Stimulated activated CD8-positive, alpha-beta memory T cell treated with anti-CD3 and anti-CD28 coated beads, Interleukin-4, amount 100 ng/mL, for 48 hours (primary cell): ENCODE measurements at regions not wholly inside any gene's neighbourhood (a gene's known extent, or its start where the extent isn't known, plus 50 kb on each side); places are given as distances from the start of the nearest gene placed in this dataset.
"Not testable (repeated sequence)": the region's sequence is repeated elsewhere in the genome, so short reads cannot be mapped to it uniquely, and the experiment has no call there.

Experiments used
- DNase-seq: peaks from one replicate; pipeline ENCODE4 v3.0.0-alpha.2; 2020

DNA sequence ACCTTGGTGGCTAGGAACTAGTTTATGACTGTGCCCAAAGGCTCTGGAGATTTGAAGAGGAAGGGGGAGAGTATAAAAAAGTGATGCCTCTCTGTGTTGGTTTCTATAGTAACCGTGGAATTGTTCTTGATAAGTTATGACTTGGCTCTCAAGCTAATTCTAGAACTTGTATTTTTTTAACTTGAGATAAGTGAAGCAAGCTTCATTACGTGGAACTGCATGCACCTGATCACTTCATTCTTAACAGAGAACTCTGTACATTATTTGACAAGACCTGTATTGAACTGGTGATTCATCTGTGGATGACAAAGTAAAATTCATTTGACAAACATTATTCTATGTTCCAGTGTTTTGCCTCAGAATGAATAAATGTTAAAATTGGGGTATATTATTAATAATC lies 1452.2 kb downstream of the REEP3 start:
- DNase-seq, result no peak

- no peak for DNase-seq
Observed at GRCh38 chr10:64976150-64976549, 1454.9 kb downstream of the REEP3 start.

- no peak for DNase-seq
Observed at GRCh38 chr10:64977915-64978314, 1456.7 kb downstream of the REEP3 start.

- DNase-seq, result no peak
Observed at GRCh38 chr10:64996886-64997285, 1475.7 kb downstream of the REEP3 start.

DNA sequence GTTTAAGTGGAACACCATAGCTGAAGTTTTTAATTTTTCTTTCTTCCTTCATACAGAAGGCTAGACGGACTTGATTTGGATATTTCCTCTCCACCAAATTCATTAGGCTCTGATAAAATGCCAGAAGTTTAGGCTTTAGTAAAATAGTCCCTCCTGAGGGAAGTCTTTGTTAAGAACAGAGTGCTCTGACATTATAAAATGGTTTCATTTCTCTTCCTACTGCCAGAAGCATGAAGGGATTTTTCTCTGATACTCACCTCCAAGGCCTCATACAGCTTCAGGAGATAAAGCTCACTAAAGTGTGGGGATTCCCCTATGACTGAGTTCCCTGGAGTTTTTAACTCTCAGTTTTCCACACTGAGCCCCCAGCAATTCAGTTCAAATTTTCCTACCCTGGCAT lies 1489.6 kb downstream of the REEP3 start:
- DNase-seq, result no peak

GRCh38 chr10:65017523-65017922 lies 1496.3 kb downstream of the REEP3 start:
- no peak for DNase-seq

- no peak for DNase-seq
Observed at GRCh38 chr10:65024886-65025285, 1503.7 kb downstream of the REEP3 start.

DNA sequence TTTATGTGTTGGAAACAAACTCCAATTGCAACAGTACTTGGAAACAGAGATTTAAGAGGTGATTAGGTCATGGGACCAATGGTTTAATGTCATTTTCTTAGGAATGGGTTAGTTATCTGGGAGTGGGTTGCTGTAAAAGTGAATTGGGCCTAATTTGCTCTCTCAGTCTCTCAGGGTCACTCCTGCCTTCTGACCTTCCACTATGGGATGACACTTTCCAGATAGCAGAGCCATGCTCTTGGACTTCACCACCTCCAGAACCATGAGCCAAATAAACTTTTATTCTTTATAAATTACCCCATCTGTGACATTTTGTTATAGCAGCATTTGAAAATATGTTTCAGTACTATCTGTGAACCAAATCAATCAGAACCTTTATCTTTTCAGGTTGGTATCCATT lies 1509.1 kb downstream of the REEP3 start:
- no peak for DNase-seq

DNA sequence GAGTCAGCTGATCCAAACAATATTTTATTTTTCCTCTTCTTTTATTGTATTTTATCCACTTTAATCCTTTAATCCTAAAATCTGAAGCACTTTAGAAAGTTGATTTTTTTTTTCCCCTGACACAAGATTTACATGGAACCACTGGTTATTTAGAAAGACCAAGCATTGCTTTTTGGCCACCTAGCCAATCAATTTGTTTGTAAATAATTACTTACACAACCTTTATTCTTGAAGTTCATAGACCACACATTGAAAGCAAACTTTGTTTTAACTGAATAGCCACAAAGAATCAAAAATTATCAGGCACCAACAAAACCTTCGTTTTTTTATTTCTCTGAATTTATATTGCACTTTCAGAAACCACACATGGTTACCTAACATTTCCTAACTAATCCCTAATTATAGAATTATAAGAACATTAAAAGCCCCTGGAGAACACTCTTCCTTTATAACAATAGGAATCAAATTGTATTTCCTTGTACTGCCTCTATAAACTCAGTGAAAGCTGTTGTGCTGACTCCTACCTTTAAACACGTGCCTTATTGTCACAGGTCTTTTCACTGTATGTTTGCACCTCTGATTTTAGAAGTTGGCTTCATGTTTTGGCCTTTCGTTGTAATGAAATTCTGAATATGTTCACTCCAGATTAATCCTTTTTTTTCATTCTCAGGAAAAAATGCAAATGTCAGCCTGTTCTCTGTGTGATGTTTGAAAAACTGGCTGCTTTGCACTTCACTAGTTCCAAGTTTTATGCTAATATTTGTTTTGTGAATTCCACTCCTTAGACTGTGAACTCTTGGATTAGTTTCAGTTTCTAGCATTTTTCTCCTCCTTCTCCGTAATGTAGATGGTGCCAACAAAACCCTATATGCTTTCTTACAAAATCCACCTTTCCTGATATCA lies 1511.9 kb downstream of the REEP3 start:
- DNase-seq, result no peak

DNA sequence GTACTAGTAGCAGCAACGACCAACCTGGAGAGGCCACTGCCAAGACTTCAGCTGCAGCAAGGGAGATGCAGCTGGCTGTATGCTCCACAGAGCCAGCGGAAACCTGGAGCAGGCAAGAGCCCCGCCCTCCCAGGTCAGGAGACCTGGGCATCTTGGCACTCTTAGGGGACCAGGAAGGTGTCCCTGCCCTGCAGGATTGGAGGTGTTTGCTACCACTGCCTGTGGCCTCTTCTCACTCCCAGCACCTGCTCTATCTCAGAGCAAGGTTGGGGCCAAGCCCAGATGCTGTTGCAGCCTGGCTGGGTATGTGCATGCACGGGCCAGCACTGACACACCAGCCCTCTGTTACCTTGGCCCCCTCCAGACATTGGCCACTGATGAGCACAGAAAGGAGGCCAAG lies 1512.8 kb downstream of the REEP3 start:
- DNase-seq, result no peak

- no peak for DNase-seq
Observed at GRCh38 chr10:65040796-65041195, 1519.6 kb downstream of the REEP3 start.

GRCh38 chr10:65041307-65041706 lies 1520.1 kb downstream of the REEP3 start:
- no peak for DNase-seq

DNA sequence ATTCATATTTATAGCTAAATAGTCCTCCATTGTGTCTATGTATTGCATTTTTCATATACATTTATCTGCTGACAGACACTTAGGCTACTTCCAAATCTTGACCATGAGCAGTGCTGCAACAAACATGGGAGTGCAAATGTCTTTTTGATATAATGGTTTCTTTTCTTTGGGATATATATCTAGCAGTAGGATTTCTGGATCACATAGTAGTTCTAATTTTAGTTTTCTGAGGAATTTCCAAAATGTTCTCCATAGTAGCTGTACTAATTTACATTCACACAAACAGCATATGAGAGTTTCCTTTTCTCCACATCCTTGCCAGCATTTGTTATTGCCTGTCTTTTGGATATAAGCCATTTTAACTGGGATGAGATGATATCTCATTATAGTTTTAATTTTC lies 1521.3 kb downstream of the REEP3 start:
- DNase-seq, result no peak

DNA sequence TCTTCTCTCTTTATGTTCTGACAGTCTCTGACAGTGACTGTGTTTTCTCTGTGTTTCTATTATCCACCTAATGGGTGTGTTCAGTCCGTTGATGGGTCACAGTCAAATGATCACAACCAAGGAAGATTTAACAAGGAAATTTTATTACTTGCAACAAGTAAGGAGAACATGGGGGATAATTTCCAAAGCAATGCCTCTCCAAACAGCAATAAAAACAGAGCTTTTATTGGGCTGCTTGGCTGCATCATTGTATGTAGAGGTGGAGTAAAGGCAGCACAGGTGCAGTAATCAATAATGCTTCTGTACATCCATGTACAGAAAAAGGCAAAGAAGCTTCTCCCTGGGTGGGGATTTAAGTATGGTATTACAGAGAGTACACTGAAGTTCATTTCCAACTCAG lies 1525.6 kb downstream of the REEP3 start:
- DNase-seq, result no peak

DNA sequence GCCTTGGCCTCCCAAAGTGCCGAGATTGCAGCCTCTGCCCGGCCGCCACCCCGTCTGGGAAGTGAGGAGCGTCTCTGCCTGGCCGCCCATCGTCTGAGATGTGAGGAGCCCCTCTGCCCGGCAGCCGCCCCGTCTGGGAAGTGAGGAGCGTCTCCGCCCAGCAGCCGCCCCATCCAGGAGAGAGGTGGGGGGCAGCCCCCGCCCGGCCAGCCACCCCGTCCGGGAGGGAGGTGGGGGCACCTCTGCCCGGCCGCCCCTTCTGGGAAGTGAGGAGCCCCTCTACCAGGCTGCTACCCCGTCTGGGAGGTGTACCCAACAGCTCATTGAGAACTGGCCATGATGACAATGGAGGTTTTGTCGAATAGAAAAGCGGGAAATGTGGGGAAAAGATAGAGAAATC lies 1530.9 kb downstream of the REEP3 start:
- not testable (repeated sequence) for DNase-seq

GRCh38 chr10:65053397-65053796 lies 1532.2 kb downstream of the REEP3 start:
- DNase-seq, result not testable (repeated sequence)

- not testable (repeated sequence) for DNase-seq
Observed at GRCh38 chr10:65053831-65054351, 1532.7 kb downstream of the REEP3 start.

- DNase-seq, result not testable (repeated sequence)
Observed at GRCh38 chr10:65054701-65055100, 1533.5 kb downstream of the REEP3 start.

- DNase-seq, result no peak
Observed at GRCh38 chr10:65065278-65065677, 1544.1 kb downstream of the REEP3 start.

DNA sequence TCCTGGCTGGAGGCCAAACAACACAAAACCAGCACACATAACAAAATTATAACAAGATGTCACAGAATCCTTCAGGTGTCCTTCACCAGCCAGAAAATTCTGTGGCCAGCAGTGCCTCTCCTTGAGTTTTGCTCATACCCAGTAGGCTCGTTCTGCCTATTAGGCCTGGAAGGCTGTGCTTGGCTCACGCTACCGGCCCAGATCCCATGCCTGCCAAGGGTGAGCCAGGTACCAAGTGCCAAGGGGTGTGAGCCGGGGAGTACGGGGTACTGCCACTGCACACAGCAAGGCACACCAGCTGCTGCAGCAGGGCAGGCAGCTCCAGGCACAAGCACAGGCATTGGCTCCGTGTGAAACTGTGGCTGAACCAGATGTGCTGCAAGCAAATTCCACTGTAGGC lies 1562.0 kb downstream of the REEP3 start:
- DNase-seq, result no peak

- DNase-seq, result no peak
Observed at GRCh38 chr10:65090991-65091390, 1569.8 kb downstream of the REEP3 start.

DNA sequence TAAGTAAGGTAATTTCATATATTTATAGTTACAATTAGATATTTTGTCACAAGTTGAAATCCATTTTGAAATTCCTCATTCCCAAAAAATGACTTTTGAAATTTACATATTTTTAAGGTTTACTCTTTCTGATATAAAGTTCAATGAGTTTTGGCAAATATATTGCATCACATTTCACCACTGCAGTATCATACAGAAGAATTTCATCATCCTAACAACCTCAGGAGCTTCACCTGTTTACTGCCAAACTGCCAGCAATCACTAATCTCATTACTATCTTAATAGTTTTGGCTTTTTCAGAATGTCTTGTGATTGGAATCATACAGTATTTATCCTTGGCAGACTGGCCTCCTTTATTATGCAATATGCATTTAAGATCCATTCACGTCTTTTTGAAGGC lies 1578.9 kb downstream of the REEP3 start:
- no peak for DNase-seq

GRCh38 chr10:65100881-65101280 lies 1579.7 kb downstream of the REEP3 start:
- not testable (repeated sequence) for DNase-seq

- DNase-seq, result no peak
Observed at GRCh38 chr10:65110009-65110408, 1588.8 kb downstream of the REEP3 start.

DNA sequence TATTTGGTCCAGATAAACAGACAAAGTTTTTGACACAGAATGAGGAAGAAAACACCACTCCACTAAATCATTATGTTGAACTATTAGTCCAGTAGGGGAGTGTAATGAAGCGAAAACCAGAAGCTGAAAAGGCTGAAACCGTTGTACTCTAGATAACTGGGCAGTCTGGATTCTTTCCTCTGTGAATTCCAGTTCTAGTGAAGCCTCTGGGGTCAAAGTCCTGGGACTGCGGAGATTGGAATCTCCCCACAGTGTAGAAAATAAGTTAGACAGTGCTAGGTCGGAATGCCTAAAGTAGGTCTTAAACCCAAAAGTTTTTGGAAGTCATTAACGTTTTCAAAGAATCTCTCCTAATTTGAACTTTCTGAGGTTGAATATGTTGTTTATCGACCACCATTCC lies 1589.9 kb downstream of the REEP3 start:
- DNase-seq, result not testable (repeated sequence)
